Type B pancreatic cell (in vitro differentiated cells): ENCODE measurements at regions not wholly inside any gene's neighbourhood (a gene's known extent, or its start where the extent isn't known, plus 50 kb on each side); places are given as distances from the start of the nearest gene placed in this dataset.

Experiments used
- DNase-seq: peaks from one replicate; pipeline ENCODE4 v3.0.0; 2021; ENCODE audit warnings: mixed read lengths; ENCODE audit not compliant: unreplicated experiment; ENCODE audit errors: extremely low spot score
- H3K27ac Mint-ChIP-seq: 2 replicates; pipeline ENCODE4 v1.8.0; 2021; ENCODE audit warnings: mild to moderate bottlenecking, mixed read lengths
- H3K27me3 Mint-ChIP-seq: 2 replicates; pipeline ENCODE4 v1.8.0; 2021; ENCODE audit warnings: mixed read lengths
- H3K36me3 Mint-ChIP-seq: 2 replicates; pipeline ENCODE4 v1.8.0; 2021; ENCODE audit warnings: mixed read lengths
- H3K4me1 Mint-ChIP-seq: one replicate; pipeline ENCODE4 v1.8.0; 2021; ENCODE audit warnings: mixed read lengths; ENCODE audit not compliant: unreplicated experiment
- H3K4me3 Mint-ChIP-seq: 2 replicates; pipeline ENCODE4 v1.8.0; 2021; ENCODE audit warnings: mild to moderate bottlenecking, mixed read lengths
- H3K9me3 Mint-ChIP-seq: 2 replicates; pipeline ENCODE4 v1.8.0; 2021; ENCODE audit warnings: mixed read lengths
- CTCF ChIP-seq: fragments of 200-600 bp; sonication (generic); conservative IDR thresholded peaks from 2 replicates; pipeline ENCODE4 v1.5.0; 2021; ENCODE audit warnings: antibody characterized with exemption, mild to moderate bottlenecking

GRCh38 chr10:63698787-63699150, 177.6 kb downstream of the REEP3 start:
- peaks cover 29% of the 10 kb centered on the region for H3K4me1 Mint-ChIP-seq
- no peak for TF ChIP-seq CTCF
- DNase-seq, result no peak
- H3K36me3 Mint-ChIP-seq, result no peaks in the 10 kb centered on the region
- no peaks in the 10 kb centered on the region for H3K9me3 Mint-ChIP-seq
- no peak overlapping the region for H3K4me3 Mint-ChIP-seq
- no peak overlapping the region for H3K27ac Mint-ChIP-seq
- no peaks in the 10 kb centered on the region for H3K27me3 Mint-ChIP-seq

- no peaks in the 10 kb centered on the region for H3K36me3 Mint-ChIP-seq
- no peak overlapping the region for H3K27ac Mint-ChIP-seq
- no peak overlapping the region for H3K4me3 Mint-ChIP-seq
- DNase-seq, result no peak
- peaks cover 29% of the 10 kb centered on the region for H3K4me1 Mint-ChIP-seq
- TF ChIP-seq CTCF, result no peak
- H3K27me3 Mint-ChIP-seq, result no peaks in the 10 kb centered on the region
- H3K9me3 Mint-ChIP-seq, result peaks cover 4% of the 10 kb centered on the region
Observed at GRCh38 chr10:63699785-63700613, 178.8 kb downstream of the REEP3 start.

- no peak for DNase-seq
- Mint-ChIP-seq H3K27ac (no peak overlapping the region), H3K4me3 (no peak overlapping the region), H3K36me3 (no peaks in the 10 kb centered on the region), H3K9me3 (peaks cover 4% of the 10 kb centered on the region), H3K4me1 (peaks cover 29% of the 10 kb centered on the region), H3K27me3 (no peaks in the 10 kb centered on the region)
- no peak for TF ChIP-seq CTCF
Observed at GRCh38 chr10:63700631-63701156, 179.5 kb downstream of the REEP3 start.

- H3K36me3 Mint-ChIP-seq, result no peaks in the 10 kb centered on the region
- peaks cover 30% of the 10 kb centered on the region for H3K4me1 Mint-ChIP-seq
- H3K4me3 Mint-ChIP-seq, result no peak overlapping the region
- no peak for TF ChIP-seq CTCF
- no peaks in the 10 kb centered on the region for H3K27me3 Mint-ChIP-seq
- no peak overlapping the region for H3K27ac Mint-ChIP-seq
- peaks cover 4% of the 10 kb centered on the region for H3K9me3 Mint-ChIP-seq
- DNase-seq, result no peak
Observed at GRCh38 chr10:63702092-63702491, 180.9 kb downstream of the REEP3 start.

- no peak overlapping the region for H3K4me3 Mint-ChIP-seq
- peaks cover 35% of the 10 kb centered on the region for H3K4me1 Mint-ChIP-seq
- no peak for TF ChIP-seq CTCF
- H3K27me3 Mint-ChIP-seq, result no peaks in the 10 kb centered on the region
- peaks cover 4% of the 10 kb centered on the region for H3K9me3 Mint-ChIP-seq
- H3K36me3 Mint-ChIP-seq, result no peaks in the 10 kb centered on the region
- no peak for DNase-seq
- H3K27ac Mint-ChIP-seq, result no peak overlapping the region
Observed at GRCh38 chr10:63703113-63703670, 182.0 kb downstream of the REEP3 start.
